GM19324 (cell line): ENCODE measurements at regions not wholly inside any gene's neighbourhood (a gene's known extent, or its start where the extent isn't known, plus 50 kb on each side); places are given as distances from the start of the nearest gene placed in this dataset.
"Not testable (repeated sequence)": the region's sequence is repeated elsewhere in the genome, so short reads cannot be mapped to it uniquely, and the experiment has no call there.

ENCODE experiments used
- ATAC-seq: cut with Tn5 transposase; IDR thresholded peaks from one replicate; pipeline ENCODE4 v1.9.1; 2021; ENCODE audit warnings: mild to moderate bottlenecking, moderate library complexity; ENCODE audit not compliant: unreplicated experiment, low FRiP score

GRCh38 chr2:234863043-234863934, 88.5 kb upstream of the SH3BP4 start:
- ATAC-seq, result no peak

GRCh38 chr2:234861841-234862735, 89.7 kb upstream of the SH3BP4 start:
- no peak for ATAC-seq

DNA sequence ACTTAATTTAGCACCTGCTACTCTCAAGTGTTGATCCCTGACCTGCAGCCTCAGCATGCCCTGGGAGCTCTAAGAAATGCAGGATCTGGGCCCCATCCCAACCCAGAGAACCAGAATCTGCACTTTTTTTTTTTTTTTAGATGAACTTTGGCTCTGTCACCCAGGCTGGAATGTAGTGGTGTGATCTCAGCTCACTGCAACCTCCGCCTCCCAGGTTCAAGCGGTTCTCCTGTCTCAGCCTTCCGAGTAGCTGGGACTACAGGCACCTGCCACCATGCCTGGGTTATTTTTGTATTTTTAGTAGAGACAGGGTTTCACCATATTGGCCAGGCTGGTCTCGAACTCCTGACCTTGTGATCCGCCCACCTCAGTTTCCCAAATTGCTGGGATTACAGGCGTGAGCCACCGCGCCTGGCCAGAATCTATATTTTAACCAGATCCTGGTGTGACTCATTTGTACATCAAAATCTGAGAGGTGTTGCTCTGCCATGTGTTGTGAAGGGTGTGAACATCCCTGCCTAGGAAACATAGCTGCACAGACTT, 92.4 kb upstream of the SH3BP4 start:
- ATAC-seq, result not testable (repeated sequence)

DNA sequence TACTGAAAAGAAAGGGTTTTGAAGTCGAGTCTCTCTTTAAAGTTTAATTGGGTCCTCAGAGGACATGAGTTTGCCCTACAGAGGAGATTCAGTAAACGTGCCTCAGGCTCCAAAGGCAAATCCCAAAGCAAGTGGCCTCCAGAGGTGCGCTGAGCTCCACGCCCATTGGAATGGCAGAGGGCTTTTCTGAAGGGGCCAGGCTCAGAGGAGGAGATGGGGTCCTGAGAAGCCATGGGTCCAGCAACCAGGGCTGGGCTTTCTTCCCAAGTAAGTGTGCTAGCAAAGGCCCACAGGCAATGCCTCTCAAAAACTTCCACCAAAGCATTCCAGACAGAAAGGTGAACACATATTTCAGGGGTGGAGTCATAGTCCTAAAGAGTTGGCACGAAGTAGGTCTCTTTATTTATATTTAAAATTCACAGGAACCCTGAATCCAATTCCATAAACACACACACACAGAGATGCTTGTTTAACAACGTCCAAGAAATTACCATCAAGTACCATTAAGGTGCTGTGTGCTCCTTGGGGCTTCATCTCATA, 93.0 kb upstream of the SH3BP4 start:
- ATAC-seq, result no peak

GRCh38 chr2:234858145-234858544, 93.7 kb upstream of the SH3BP4 start:
- no peak for ATAC-seq

DNA sequence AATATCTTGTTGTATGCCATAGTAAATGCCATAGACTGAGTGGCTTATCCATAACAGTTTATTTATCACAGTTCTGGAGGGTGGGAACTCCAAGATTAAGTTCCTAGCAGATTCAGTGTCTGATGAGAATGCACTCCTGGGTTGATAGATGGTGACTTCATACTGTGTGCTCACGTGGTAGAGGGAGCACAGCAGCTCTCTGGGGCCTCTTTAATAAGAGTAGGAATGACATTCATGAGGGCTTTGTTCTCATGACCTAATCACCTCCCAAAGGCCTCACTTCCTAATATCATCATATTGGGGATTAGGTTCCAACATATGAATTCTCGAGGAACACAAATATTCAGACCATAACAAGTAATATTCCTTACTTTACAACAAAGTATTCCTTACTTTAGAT, 98.1 kb upstream of the SH3BP4 start:
- ATAC-seq, result no peak

GRCh38 chr2:234852941-234853340, 98.9 kb upstream of the SH3BP4 start:
- no peak for ATAC-seq

DNA sequence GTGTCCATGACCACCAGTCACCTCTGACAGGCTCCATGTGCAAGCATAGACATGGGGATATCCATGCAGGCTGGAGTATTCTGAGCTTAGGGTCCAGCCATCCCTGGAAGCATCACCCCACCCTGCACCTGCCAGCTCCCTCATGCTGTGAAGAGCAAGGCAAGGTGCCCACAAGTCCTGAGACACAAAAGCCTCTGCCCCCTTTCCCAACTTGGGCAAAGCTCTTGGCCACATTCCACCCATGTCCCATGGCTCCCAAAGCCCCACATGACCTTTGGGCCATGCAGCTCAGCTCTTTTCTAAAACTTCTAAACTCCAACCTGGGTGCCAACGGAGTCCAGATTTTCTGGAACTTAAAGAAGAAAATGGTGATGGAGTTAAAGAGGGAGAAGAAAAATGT, 99.8 kb upstream of the SH3BP4 start:
- ATAC-seq, result no peak

- ATAC-seq, result no peak
Observed at GRCh38 chr2:234851451-234851850, 100.4 kb upstream of the SH3BP4 start.

GRCh38 chr2:234850818-234851217, 101.0 kb upstream of the SH3BP4 start:
- no peak for ATAC-seq

DNA sequence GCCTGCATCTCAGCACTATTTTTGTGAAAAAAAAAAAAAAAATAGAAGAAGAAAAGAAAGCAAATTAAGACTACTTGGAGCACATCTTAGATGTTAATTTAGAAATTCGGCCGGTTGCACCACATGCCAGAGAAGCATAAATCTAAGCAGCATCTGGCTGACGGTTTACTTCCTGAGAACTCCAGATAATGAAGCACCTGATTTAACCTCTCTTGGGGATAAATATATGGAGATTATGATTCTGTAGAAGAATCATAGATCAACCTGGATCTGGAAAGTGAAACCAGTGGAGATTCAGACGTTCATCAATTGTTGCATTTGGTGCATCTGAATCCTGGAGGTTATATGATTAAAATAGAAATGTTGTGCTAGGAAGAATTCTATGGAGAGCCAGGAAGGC, 102.1 kb upstream of the SH3BP4 start:
- ATAC-seq, result no peak

DNA sequence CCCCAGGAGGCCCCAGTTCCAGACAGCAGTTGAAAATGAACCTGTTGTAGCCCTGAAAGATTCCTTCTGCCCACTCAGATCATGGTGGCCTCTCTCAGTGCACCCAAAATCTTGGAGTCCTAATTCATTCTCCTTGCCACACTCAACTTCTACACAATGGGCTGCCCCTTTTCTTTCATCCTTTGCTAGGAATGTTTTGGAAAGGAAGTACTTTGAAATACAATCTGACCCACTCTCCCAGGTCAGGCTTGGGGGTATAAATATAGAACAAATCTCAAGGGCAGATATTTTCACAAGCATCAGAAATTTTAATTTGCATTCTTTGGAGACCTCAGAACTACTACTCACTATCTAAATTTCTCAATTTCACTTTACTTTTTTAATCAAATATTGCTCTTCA, 103.2 kb upstream of the SH3BP4 start:
- ATAC-seq, result no peak

DNA sequence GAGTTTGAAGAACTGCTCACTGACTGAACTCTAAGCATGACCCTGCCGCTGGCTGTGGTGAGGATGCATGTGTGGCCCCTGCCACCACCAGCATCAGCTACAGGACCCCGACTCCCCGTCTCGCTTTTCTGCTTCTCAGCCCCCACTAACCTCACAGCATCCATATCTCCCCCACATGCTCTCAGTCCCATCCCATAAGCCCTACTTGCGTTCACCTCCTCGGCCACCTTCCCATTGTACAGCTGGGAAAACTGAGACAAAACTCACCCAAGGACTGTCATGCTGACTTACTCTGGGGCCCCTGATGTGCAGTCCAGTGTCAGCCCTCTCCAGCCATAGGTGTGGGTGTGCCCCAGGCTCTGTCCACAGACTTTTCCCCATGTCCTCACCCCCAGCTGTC, 104.2 kb upstream of the SH3BP4 start:
- no peak for ATAC-seq

GRCh38 chr2:234847364-234847635, 104.5 kb upstream of the SH3BP4 start:
- no peak for ATAC-seq

GRCh38 chr2:234846599-234847363, 105.0 kb upstream of the SH3BP4 start:
- ATAC-seq, result no peak

- no peak for ATAC-seq
Observed at GRCh38 chr2:234845602-234846590, 105.9 kb upstream of the SH3BP4 start.

DNA sequence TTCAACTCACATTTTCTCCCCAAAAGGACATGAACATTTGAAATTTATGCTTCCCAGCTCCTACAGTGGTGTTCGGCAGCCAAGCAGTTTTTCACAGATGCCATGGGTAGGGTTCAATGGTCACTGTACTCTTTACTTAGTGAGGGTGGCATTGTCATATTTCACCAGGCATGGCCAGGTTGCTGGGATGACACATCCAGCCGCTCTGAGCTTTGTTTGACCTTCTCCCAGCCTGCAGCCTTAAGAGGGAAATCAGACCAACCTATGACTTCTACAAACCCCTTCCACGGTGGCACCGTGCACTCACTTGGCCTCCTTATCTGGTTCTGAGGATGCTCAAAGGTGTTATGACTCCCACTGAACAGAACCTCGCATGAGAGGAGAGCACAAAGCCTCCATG, 108.4 kb upstream of the SH3BP4 start:
- no peak for ATAC-seq

DNA sequence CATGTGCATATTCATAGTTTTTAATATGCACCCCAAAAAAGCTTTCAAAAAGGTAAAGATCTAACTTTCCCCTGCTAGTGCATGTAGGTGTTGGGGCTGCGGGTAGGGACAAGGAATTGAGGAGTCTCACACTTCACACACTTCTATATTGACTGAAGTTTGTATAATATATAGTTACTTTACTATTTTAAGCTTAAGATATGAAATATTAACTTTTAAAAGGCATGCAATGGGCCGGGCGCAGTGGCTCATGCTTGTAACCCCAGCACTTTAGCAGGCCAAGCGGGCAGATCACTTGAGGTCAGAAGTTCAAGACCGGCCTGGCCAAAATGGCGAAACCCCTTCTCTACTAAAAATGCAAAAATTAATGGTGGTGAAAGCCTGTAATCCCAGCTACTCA, 109.1 kb upstream of the SH3BP4 start:
- no peak for ATAC-seq

DNA sequence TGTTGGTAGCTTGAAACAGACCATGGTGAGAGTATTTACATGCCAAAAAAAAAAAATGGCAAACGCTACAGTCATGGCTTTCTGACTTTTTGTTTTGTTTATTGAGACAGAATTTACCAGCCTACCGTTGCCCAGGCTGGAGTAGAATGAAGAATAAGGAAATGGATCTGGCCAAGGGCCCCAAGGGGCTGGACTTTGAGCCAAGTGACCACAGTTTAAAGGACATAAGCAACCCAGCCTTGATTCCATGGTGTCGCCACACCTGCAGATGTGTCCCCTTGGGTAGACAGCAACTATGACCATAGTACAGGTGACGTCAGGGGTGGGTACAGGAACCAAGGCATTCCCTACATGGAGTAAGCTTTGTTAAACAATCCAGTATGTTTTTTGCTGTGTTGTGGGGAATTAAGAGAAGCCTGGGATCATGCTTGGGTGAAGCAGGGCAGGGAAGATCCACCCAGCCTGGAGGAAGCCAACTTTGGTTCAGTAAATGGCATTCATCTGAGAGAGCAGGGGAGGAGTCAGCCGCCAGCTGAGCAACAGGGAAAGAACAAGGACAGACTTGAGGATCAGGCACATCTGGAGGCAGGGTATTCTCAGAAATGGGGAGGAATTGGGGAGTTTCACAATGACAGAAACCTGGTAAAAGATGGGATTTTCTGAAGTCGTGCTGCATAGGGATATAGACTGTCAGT, 110.3 kb upstream of the SH3BP4 start:
- ATAC-seq, result no peak
